Breast epithelium (tissue), 4 donors: ENCODE measurements at regions not wholly inside any gene's neighbourhood (a gene's known extent, or its start where the extent isn't known, plus 50 kb on each side); places are given as distances from the start of the nearest gene placed in this dataset.

Source experiments
- DNase-seq, 2 donors: peaks; one replicate each; pipeline ENCODE4 v3.0.0-alpha.2; 2019; ENCODE audit warnings: low spot score in 2 of 2
- H3K27ac ChIP-seq, 2 donors: fragments of 200-600 bp; sonication (generic) in 1 of 2; one replicate each; pipeline ENCODE4 v1.5.1; 2016 to 2019; ENCODE audit warnings: mild to moderate bottlenecking in 1 of 2
- H3K27me3 ChIP-seq, 2 donors: fragments of 200-600 bp; sonication (generic) in 1 of 2; one replicate each; pipeline versions ENCODE4 v1.5.1 to v1.6.0; 2017 to 2019; ENCODE audit warnings: control low read depth in 1 of 2, mild to moderate bottlenecking in 1 of 2
- H3K36me3 ChIP-seq: fragments of 200-600 bp; one replicate; pipeline ENCODE4 v1.5.1; 2019
- H3K4me1 ChIP-seq, 2 donors: fragments of 200-600 bp; sonication (generic); one replicate each; pipeline ENCODE4 v1.5.1; 2016 to 2019; ENCODE audit warnings: control low read depth in 1 of 2
- H3K4me3 ChIP-seq, 3 donors: fragments of 200-600 bp; sonication (generic); 1 replicate in 2 of 3; 2 replicates in 1 of 3; pipeline ENCODE4 v1.5.1; 2016 to 2019; ENCODE audit warnings: mild to moderate bottlenecking in 3 of 3, moderate library complexity in 2 of 3
- H3K9me3 ChIP-seq, 2 donors: fragments of 200-600 bp; sonication (generic) in 1 of 2; one replicate each; pipeline ENCODE4 v1.5.1; 2016 to 2019; ENCODE audit warnings: control low read depth in 1 of 2
- CTCF ChIP-seq, 3 donors: fragments of 450-650 bp; IDR thresholded peaks; one replicate each; pipeline ENCODE4 v1.5.1; 2016 to 2017; ENCODE audit warnings: antibody characterized with exemption in 3 of 3, mild to moderate bottlenecking in 3 of 3, moderate library complexity in 3 of 3
- POLR2A ChIP-seq: fragments of 450-650 bp; IDR thresholded peaks from one replicate; pipeline ENCODE4 v1.6.1; 2016; ENCODE audit warnings: antibody characterized with exemption, mild to moderate bottlenecking, moderate library complexity
- POLR2AphosphoS5 ChIP-seq, 3 donors: sonication (generic); formaldehyde crosslinking; IDR thresholded peaks; one replicate each; pipeline ENCODE4 v1.6.1; 2017; ENCODE audit warnings: antibody characterized with exemption in 3 of 3
- intact Hi-C: fragments of 100-400 bp; cut with DNase I; formaldehyde crosslinking; loops from one replicate; pipeline ENCODE4 v1.15.1; 2023; ENCODE audit warnings: low total_unique reads

- no peak overlapping the region for H3K27ac ChIP-seq
- H3K27me3 ChIP-seq, result no peaks in the 10 kb centered on the region
- no peaks in the 10 kb centered on the region for H3K4me1 ChIP-seq
- H3K9me3 ChIP-seq, result peaks cover 0 to 8% of the 10 kb centered on the region in 2 donors
- TF ChIP-seq CTCF (IDR thresholded peaks at IDR 0.05) (no peak), POLR2A (no peak), POLR2AphosphoS5 (IDR thresholded peaks at IDR 0.05) (no peak)
- no peak overlapping the region for H3K4me3 ChIP-seq
- intact Hi-C loops, result no loop called here
- H3K36me3 ChIP-seq, result no peaks in the 10 kb centered on the region
- no peak for DNase-seq
Observed at GRCh38 chr11:70508231-70508480, 109.8 kb downstream of the CTTN start.

- H3K36me3 ChIP-seq, result no peaks in the 10 kb centered on the region
- no peaks in the 10 kb centered on the region for H3K4me1 ChIP-seq
- peaks cover 0 to 16% of the 10 kb centered on the region in 2 donors for H3K9me3 ChIP-seq
- TF ChIP-seq POLR2A (no peak), POLR2AphosphoS5 (IDR thresholded peaks at IDR 0.05) (no peak), CTCF (IDR thresholded peaks at IDR 0.05) (no peak)
- no peaks in the 10 kb centered on the region for H3K27me3 ChIP-seq
- no peak overlapping the region for H3K4me3 ChIP-seq
- DNase-seq, result no peak
- no peak overlapping the region for H3K27ac ChIP-seq
- intact Hi-C loops, result no loop called here
Observed at GRCh38 chr11:70509476-70509875, 111.1 kb downstream of the CTTN start.

- Histone ChIP-seq H3K27ac (no peak overlapping the region), H3K27me3 (no peaks in the 10 kb centered on the region), H3K4me1 (no peaks in the 10 kb centered on the region), H3K9me3 (peaks cover 0 to 16% of the 10 kb centered on the region in 2 donors), H3K4me3 (no peak overlapping the region), H3K36me3 (no peaks in the 10 kb centered on the region)
- no peak for DNase-seq
- TF ChIP-seq POLR2A (no peak), POLR2AphosphoS5 (IDR thresholded peaks at IDR 0.05) (no peak), CTCF (IDR thresholded peaks at IDR 0.05) (no peak)
- intact Hi-C loops, result no loop called here
Observed at GRCh38 chr11:70510106-70510505, 111.8 kb downstream of the CTTN start.

- H3K9me3 ChIP-seq, result peaks cover 0 to 16% of the 10 kb centered on the region in 2 donors
- H3K36me3 ChIP-seq, result no peaks in the 10 kb centered on the region
- no peak overlapping the region for H3K4me3 ChIP-seq
- TF ChIP-seq CTCF (IDR thresholded peaks at IDR 0.05) (no peak), POLR2A (no peak), POLR2AphosphoS5 (IDR thresholded peaks at IDR 0.05) (no peak)
- no peaks in the 10 kb centered on the region for H3K4me1 ChIP-seq
- no peak overlapping the region for H3K27ac ChIP-seq
- H3K27me3 ChIP-seq, result no peaks in the 10 kb centered on the region
- intact Hi-C loops, result no loop called here
- no peak for DNase-seq
Observed at GRCh38 chr11:70510571-70510970, 112.2 kb downstream of the CTTN start.

- Histone ChIP-seq H3K4me1 (no peaks in the 10 kb centered on the region), H3K27ac (no peak overlapping the region), H3K27me3 (no peaks in the 10 kb centered on the region), H3K4me3 (no peak overlapping the region), H3K36me3 (no peaks in the 10 kb centered on the region), H3K9me3 (peaks cover 0 to 16% of the 10 kb centered on the region in 2 donors)
- TF ChIP-seq POLR2AphosphoS5 (IDR thresholded peaks at IDR 0.05) (no peak), POLR2A (no peak), CTCF (IDR thresholded peaks at IDR 0.05) (no peak)
- intact Hi-C loops, result no loop called here
- no peak for DNase-seq
Observed at GRCh38 chr11:70511345-70511744, 113.0 kb downstream of the CTTN start.
